K562 (cell line): ENCODE measurements at regions not wholly inside any gene's neighbourhood (a gene's known extent, or its start where the extent isn't known, plus 50 kb on each side); places are given as distances from the start of the nearest gene placed in this dataset.
A peak's percentile ranks its signal among the peaks of the same experiment; 100 is the strongest.

Source experiments
- CBFA2T2 ChIP-seq: fragments of 450-650 bp; conservative IDR thresholded peaks from 2 replicates; pipeline ENCODE4 v1.6.1; 2017; ENCODE audit warnings: mild to moderate bottlenecking
- CTBP1 ChIP-seq: fragments of 450-650 bp; IDR thresholded peaks from 2 replicates; pipeline ENCODE4 v1.6.1; 2016; ENCODE audit warnings: borderline replicate concordance
- KLF10 ChIP-seq: fragments of 250-450 bp; sonication (Bioruptor Pico); IDR thresholded peaks from 2 replicates; pipeline ENCODE4 v1.6.1; 2021; ENCODE audit warnings: matching md5 sums
- MYC ChIP-seq, 2 experiments: fragments of 250-450 bp in 1 of 2; sonication (Bioruptor Pico) in 1 of 2; IDR thresholded peaks; 2 replicates each; pipeline versions ENCODE4 v1.5.1 to v1.6.1; 2012 to 2021; ENCODE audit warnings: low read depth in 2 of 2, borderline replicate concordance in 1 of 2, improper control_type of control experiment in 1 of 2, low read length in 1 of 2, mild to moderate bottlenecking in 1 of 2, moderate library complexity in 1 of 2
- NR4A1 ChIP-seq, 2 experiments: fragments of 250-450 bp in 1 of 2; fragments of 450-650 bp in 1 of 2; sonication (Bioruptor Pico) in 1 of 2; IDR thresholded peaks; 2 replicates each; pipeline versions ENCODE4 v1.4.0 to v1.6.1; 2016 to 2020; ENCODE audit warnings: mild to moderate bottlenecking in 2 of 2, missing compliant biosample characterization in 1 of 2, missing genetic modification characterization in 1 of 2, moderate library complexity in 1 of 2
- TAF9B ChIP-seq: fragments of 450-650 bp; IDR thresholded peaks from 2 replicates; pipeline ENCODE4 v1.6.1; 2018; ENCODE audit warnings: mild to moderate bottlenecking; ENCODE audit not compliant: partially characterized antibody
- ZFP30 ChIP-seq: fragments of 250-450 bp; sonication (Bioruptor Pico); IDR thresholded peaks from 2 replicates; pipeline ENCODE4 v1.8.0; 2022; ENCODE audit warnings: moderate library complexity, mild to moderate bottlenecking, inconsistent platforms, borderline replicate concordance
- ZNF408 ChIP-seq: fragments of 250-450 bp; sonication (Bioruptor Pico); IDR thresholded peaks from 2 replicates; pipeline ENCODE4 v1.4.0; 2020; ENCODE audit warnings: low read depth, mild to moderate bottlenecking, moderate library complexity
- ZNF707 ChIP-seq: fragments of 250-450 bp; sonication (Bioruptor Pico); conservative IDR thresholded peaks from 2 replicates; pipeline ENCODE4 v1.8.0; 2022; ENCODE audit warnings: inconsistent platforms, mild to moderate bottlenecking, moderate library complexity
- TF ChIP-seq, protein P1 (sequence below): fragments of 250-450 bp; sonication (Bioruptor Pico); IDR thresholded peaks from 2 replicates; pipeline ENCODE4 v1.5.0; 2021; ENCODE audit warnings: mild to moderate bottlenecking, moderate library complexity
- TF ChIP-seq, protein P2 (sequence below), 2 experiments: fragments of 450-650 bp; conservative IDR thresholded peaks; 2 replicates each; pipeline ENCODE4 v1.6.1; 2017; ENCODE audit warnings: mild to moderate bottlenecking in 2 of 2, moderate library complexity in 2 of 2
- TF ChIP-seq, protein P3 (sequence below): fragments of 450-650 bp; IDR thresholded peaks from 2 replicates; pipeline ENCODE4 v1.6.1; 2017; ENCODE audit warnings: antibody characterized with exemption, mild to moderate bottlenecking
- TF ChIP-seq, protein P4 (sequence below): sonication (generic); formaldehyde crosslinking; IDR thresholded peaks from 2 replicates; pipeline ENCODE4 v1.8.1; 2023; ENCODE audit warnings: missing genetic modification reagents, mild to moderate bottlenecking, borderline replicate concordance

DNA sequence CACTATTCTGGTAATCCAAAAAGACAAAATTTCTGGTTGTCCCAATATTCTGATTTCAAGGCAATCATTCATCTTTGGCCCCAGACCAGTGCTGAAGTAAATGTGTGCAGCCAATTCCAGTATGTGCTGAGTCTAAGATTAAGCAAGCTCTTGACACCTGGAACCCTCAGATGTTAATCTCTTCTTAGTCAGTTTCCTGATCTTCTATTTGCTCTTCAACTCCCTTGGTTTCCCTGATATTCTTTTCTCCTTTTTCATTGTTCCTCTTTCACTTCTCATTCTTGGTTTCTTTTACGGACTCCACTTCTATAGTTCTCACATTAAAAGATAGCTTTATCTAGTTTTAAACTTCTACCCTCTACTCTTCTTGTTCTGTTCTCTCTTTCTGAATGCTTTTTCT lies 445.7 kb upstream of the FANCL start (continued):
- TF ChIP-seq, protein P1, sequence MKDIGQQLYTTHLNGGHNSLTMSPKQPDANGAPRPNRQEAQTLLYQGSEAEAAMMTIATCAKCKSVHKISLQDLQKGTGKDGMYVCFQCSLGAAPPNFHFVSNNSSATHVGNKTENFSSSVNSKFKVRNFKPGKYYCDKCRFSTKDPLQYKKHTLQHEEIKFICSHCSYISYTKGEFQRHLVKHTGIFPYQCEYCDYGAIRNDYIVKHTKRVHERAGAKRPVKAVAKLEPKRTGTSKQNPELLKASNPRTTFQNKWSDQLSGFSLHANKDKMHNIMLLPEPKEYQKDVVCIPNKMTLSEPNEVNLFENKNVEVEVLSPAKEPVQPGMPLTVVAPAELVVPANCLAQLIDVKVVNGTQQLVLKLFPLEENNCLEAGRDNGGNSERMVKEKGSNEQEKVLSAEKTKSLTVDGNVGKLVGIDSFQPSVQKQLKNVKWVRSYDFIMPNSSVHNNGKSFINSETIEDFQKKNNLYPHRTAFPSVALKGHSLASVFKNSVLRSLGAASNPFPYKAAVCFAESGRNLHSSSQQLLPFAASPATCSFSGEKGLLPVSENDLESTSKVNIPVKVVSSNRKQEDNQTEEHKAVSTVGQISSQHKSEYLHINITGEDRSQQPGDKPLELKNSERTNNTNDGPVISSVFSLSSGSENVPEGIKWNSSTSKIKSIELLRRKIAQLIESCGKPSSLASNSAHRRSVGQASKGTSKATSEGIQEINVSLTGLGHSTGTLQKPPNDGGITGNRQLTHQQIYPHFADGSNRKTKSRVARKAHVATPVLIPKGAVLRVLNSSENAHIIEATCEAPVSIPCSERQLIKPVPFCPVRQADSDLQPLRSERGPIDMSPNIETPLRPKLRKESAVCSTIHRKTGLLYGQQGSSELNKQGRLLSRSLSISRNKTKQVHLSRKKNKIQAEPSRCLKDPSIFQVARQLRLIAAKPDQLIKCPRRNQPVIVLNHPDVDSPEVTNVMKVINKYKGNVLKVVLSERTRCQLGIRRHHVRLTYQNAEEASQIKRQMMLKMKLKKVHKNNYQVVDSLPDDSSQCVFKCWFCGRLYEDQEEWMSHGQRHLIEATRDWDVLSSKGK: no peak
- TF ChIP-seq CTBP1 (no peak), CBFA2T2 (0 out of 2 replicates have a peak, but pooled peaks have one; percentile 12), ZFP30 (CRISPR knock-in tag) (no peak), NR4A1 (CRISPR knock-in tag; IDR thresholded peaks at IDR 0.05) (no peak), NR4A1 (tag; IDR thresholded peaks at IDR 0.05) (no peak), ZNF707 (CRISPR knock-in tag) (no peak), ZNF408 (CRISPR knock-in tag) (no peak), TAF9B (peak; percentile 17), MYC (IDR thresholded peaks at IDR 0.05; ENCODE audit: low read depth, low read length) (no peak), MYC (CRISPR knock-in tag; IDR thresholded peaks at IDR 0.05; ENCODE audit: borderline replicate concordance, low read depth) (no peak), KLF10 (CRISPR knock-in tag) (no peak)
- TF ChIP-seq, protein P2, sequence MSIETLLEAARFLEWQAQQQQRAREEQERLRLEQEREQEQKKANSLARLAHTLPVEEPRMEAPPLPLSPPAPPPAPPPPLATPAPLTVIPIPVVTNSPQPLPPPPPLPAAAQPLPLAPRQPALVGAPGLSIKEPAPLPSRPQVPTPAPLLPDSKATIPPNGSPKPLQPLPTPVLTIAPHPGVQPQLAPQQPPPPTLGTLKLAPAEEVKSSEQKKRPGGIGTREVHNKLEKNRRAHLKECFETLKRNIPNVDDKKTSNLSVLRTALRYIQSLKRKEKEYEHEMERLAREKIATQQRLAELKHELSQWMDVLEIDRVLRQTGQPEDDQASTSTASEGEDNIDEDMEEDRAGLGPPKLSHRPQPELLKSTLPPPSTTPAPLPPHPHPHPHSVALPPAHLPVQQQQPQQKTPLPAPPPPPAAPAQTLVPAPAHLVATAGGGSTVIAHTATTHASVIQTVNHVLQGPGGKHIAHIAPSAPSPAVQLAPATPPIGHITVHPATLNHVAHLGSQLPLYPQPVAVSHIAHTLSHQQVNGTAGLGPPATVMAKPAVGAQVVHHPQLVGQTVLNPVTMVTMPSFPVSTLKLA (conservative IDR thresholded peaks at IDR 0.05): no peak
- TF ChIP-seq, protein P3, sequence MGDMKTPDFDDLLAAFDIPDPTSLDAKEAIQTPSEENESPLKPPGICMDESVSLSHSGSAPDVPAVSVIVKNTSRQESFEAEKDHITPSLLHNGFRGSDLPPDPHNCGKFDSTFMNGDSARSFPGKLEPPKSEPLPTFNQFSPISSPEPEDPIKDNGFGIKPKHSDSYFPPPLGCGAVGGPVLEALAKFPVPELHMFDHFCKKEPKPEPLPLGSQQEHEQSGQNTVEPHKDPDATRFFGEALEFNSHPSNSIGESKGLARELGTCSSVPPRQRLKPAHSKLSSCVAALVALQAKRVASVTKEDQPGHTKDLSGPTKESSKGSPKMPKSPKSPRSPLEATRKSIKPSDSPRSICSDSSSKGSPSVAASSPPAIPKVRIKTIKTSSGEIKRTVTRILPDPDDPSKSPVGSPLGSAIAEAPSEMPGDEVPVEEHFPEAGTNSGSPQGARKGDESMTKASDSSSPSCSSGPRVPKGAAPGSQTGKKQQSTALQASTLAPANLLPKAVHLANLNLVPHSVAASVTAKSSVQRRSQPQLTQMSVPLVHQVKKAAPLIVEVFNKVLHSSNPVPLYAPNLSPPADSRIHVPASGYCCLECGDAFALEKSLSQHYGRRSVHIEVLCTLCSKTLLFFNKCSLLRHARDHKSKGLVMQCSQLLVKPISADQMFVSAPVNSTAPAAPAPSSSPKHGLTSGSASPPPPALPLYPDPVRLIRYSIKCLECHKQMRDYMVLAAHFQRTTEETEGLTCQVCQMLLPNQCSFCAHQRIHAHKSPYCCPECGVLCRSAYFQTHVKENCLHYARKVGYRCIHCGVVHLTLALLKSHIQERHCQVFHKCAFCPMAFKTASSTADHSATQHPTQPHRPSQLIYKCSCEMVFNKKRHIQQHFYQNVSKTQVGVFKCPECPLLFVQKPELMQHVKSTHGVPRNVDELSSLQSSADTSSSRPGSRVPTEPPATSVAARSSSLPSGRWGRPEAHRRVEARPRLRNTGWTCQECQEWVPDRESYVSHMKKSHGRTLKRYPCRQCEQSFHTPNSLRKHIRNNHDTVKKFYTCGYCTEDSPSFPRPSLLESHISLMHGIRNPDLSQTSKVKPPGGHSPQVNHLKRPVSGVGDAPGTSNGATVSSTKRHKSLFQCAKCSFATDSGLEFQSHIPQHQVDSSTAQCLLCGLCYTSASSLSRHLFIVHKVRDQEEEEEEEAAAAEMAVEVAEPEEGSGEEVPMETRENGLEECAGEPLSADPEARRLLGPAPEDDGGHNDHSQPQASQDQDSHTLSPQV: no peak
- TF ChIP-seq, protein P4, sequence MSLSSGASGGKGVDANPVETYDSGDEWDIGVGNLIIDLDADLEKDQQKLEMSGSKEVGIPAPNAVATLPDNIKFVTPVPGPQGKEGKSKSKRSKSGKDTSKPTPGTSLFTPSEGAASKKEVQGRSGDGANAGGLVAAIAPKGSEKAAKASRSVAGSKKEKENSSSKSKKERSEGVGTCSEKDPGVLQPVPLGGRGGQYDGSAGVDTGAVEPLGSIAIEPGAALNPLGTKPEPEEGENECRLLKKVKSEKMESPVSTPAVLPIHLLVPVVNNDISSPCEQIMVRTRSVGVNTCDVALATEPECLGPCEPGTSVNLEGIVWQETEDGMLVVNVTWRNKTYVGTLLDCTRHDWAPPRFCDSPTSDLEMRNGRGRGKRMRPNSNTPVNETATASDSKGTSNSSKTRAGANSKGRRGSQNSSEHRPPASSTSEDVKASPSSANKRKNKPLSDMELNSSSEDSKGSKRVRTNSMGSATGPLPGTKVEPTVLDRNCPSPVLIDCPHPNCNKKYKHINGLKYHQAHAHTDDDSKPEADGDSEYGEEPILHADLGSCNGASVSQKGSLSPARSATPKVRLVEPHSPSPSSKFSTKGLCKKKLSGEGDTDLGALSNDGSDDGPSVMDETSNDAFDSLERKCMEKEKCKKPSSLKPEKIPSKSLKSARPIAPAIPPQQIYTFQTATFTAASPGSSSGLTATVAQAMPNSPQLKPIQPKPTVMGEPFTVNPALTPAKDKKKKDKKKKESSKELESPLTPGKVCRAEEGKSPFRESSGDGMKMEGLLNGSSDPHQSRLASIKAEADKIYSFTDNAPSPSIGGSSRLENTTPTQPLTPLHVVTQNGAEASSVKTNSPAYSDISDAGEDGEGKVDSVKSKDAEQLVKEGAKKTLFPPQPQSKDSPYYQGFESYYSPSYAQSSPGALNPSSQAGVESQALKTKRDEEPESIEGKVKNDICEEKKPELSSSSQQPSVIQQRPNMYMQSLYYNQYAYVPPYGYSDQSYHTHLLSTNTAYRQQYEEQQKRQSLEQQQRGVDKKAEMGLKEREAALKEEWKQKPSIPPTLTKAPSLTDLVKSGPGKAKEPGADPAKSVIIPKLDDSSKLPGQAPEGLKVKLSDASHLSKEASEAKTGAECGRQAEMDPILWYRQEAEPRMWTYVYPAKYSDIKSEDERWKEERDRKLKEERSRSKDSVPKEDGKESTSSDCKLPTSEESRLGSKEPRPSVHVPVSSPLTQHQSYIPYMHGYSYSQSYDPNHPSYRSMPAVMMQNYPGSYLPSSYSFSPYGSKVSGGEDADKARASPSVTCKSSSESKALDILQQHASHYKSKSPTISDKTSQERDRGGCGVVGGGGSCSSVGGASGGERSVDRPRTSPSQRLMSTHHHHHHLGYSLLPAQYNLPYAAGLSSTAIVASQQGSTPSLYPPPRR (CRISPR knock-in tag): no peak
